ENCODE measurements at regions not wholly inside any gene's neighbourhood (a gene's known extent, or its start where the extent isn't known, plus 50 kb on each side); places are given as distances from the start of the nearest gene placed in this dataset.

- Mint-ChIP-seq H3K27ac (no peak overlapping the region), H3K4me1 (no peaks in the 10 kb centered on the region), H3K36me3 (peaks cover 8% of the 10 kb centered on the region), H3K9me3 (peaks cover 7% of the 10 kb centered on the region), H3K4me3 (no peak overlapping the region), H3K27me3 (no peaks in the 10 kb centered on the region)
Measured at GRCh38 chr2:172350839-172351479, 76.4 kb upstream of the ITGA6 start.

GRCh38 chr2:172351586-172351985, 75.8 kb upstream of the ITGA6 start:
- peaks cover 7% of the 10 kb centered on the region for H3K9me3 Mint-ChIP-seq

DNA sequence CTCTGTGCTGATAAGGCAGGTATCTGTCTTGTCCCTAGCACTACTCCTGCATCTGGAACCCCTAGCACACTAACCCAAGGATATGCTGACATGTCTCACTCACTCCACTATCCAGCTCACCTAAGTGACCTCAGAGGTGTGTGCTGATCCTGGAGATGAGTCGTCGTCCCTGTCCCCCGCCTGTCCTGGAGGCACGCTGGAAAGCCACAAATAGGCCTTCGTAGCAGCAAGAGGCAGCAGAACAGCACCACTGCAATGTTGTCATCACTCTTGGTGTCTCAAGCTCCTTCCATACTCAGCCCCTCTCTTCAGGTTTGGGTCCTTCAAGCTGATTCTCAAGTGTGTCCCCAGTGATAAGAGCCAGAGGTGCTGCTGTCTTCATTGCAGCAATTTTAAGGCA, 73.0 kb upstream of the ITGA6 start:
- H3K4me3 Mint-ChIP-seq: no peak overlapping the region
- H3K27me3 Mint-ChIP-seq: no peaks in the 10 kb centered on the region

More at GRCh38 chr2:172351586-172351985, 75.8 kb upstream of the ITGA6 start:
- Mint-ChIP-seq H3K36me3 (peaks cover 8% of the 10 kb centered on the region), H3K4me1 (no peaks in the 10 kb centered on the region), H3K4me3 (no peak overlapping the region), H3K27me3 (no peaks in the 10 kb centered on the region), H3K27ac (no peak overlapping the region)

GRCh38 chr2:172357442-172357841, 69.9 kb upstream of the ITGA6 start:
- Mint-ChIP-seq H3K9me3 (no peaks in the 10 kb centered on the region), H3K27ac (no peak overlapping the region), H3K36me3 (no peaks in the 10 kb centered on the region)

More for the DNA sequence above, 73.0 kb upstream of the ITGA6 start:
- Mint-ChIP-seq H3K9me3 (no peaks in the 10 kb centered on the region), H3K4me1 (peaks cover 16% of the 10 kb centered on the region), H3K27ac (no peak overlapping the region), H3K36me3 (peaks cover 2% of the 10 kb centered on the region)

GRCh38 chr2:172358691-172359556, 68.5 kb upstream of the ITGA6 start:
- Mint-ChIP-seq H3K36me3 (no peaks in the 10 kb centered on the region), H3K4me1 (peaks cover 16% of the 10 kb centered on the region), H3K27me3 (no peaks in the 10 kb centered on the region), H3K9me3 (no peaks in the 10 kb centered on the region), H3K4me3 (no peak overlapping the region), H3K27ac (no peak overlapping the region)

More at GRCh38 chr2:172357442-172357841, 69.9 kb upstream of the ITGA6 start:
- no peak overlapping the region for H3K4me3 Mint-ChIP-seq
- H3K4me1 Mint-ChIP-seq: peaks cover 16% of the 10 kb centered on the region
- no peaks in the 10 kb centered on the region for H3K27me3 Mint-ChIP-seq

- H3K4me1 Mint-ChIP-seq: peaks cover 16% of the 10 kb centered on the region
- H3K36me3 Mint-ChIP-seq: no peaks in the 10 kb centered on the region
- H3K4me3 Mint-ChIP-seq: no peak overlapping the region
- H3K27me3 Mint-ChIP-seq: no peaks in the 10 kb centered on the region
- H3K27ac Mint-ChIP-seq: no peak overlapping the region
- H3K9me3 Mint-ChIP-seq: no peaks in the 10 kb centered on the region
Measured at GRCh38 chr2:172361360-172361759, 66.0 kb upstream of the ITGA6 start.

- Mint-ChIP-seq H3K4me1 (peaks cover 14% of the 10 kb centered on the region), H3K36me3 (no peaks in the 10 kb centered on the region), H3K27ac (no peak overlapping the region), H3K4me3 (no peak overlapping the region), H3K9me3 (no peaks in the 10 kb centered on the region), H3K27me3 (no peaks in the 10 kb centered on the region)
Measured at GRCh38 chr2:172361840-172362239, 65.5 kb upstream of the ITGA6 start.

DNA sequence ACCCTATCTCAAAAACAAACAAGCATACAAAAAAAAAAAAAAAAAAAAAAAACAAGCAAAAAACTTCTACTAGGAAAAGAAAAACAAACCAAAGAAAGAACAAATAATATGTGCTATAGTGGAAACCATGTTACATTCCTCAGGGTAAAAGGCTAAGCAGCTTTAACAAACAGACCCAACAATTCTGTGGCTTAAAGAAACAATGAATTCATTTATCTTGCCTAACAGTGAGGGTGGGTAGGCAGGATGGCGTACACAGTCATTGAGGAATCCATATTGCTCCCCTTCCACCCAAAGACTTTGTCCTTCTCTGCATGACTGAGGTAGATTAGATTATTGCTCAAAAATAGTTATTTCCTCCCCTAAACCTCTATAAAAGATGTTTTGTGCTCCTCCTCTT, 63.1 kb upstream of the ITGA6 start:
- Mint-ChIP-seq H3K27me3 (no peaks in the 10 kb centered on the region), H3K27ac (no peak overlapping the region), H3K36me3 (no peaks in the 10 kb centered on the region), H3K4me1 (no peaks in the 10 kb centered on the region), H3K9me3 (no peaks in the 10 kb centered on the region), H3K4me3 (no peak overlapping the region)

DNA sequence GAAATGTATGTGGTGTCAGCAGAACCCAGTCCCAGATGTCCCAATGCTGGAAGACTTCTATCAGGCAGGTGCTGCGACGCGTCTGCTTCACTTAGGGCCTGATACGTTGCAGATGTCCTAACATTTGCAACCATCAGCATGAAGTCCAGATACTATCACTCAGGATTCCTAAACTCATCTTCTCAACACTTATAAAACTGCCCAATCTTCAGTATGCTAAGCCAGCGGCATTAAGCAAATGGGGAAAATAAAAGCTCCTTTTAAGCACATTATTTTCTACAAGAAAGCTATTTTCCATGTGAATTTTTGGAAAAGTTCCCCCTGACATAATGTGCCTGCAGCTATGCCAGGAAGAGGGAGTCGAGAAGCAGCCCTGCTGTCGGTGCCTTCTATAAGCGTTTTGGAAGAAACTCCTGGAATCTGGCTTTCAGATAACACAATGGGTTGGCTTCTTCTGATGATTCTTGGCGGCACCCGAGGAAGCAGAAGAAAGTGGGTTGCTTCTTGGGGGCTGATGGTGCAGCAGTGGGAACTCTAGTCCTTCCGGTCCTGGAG, 60.7 kb upstream of the ITGA6 start:
- H3K4me3 Mint-ChIP-seq: no peak overlapping the region

GRCh38 chr2:172370821-172371455, 56.4 kb upstream of the ITGA6 start:
- Mint-ChIP-seq H3K27ac (no peak overlapping the region), H3K4me3 (no peak overlapping the region), H3K9me3 (no peaks in the 10 kb centered on the region), H3K4me1 (no peaks in the 10 kb centered on the region), H3K36me3 (no peaks in the 10 kb centered on the region), H3K27me3 (no peaks in the 10 kb centered on the region)

More for the DNA sequence above, 60.7 kb upstream of the ITGA6 start:
- Mint-ChIP-seq H3K4me1 (no peaks in the 10 kb centered on the region), H3K36me3 (no peaks in the 10 kb centered on the region), H3K27ac (no peak overlapping the region), H3K27me3 (no peaks in the 10 kb centered on the region), H3K9me3 (no peaks in the 10 kb centered on the region)

- no peaks in the 10 kb centered on the region for H3K4me1 Mint-ChIP-seq
- H3K9me3 Mint-ChIP-seq: no peaks in the 10 kb centered on the region
- H3K4me3 Mint-ChIP-seq: no peak overlapping the region
- no peaks in the 10 kb centered on the region for H3K36me3 Mint-ChIP-seq
- H3K27me3 Mint-ChIP-seq: no peaks in the 10 kb centered on the region
- no peak overlapping the region for H3K27ac Mint-ChIP-seq
Measured at GRCh38 chr2:172372436-172372835, 55.0 kb upstream of the ITGA6 start.

DNA sequence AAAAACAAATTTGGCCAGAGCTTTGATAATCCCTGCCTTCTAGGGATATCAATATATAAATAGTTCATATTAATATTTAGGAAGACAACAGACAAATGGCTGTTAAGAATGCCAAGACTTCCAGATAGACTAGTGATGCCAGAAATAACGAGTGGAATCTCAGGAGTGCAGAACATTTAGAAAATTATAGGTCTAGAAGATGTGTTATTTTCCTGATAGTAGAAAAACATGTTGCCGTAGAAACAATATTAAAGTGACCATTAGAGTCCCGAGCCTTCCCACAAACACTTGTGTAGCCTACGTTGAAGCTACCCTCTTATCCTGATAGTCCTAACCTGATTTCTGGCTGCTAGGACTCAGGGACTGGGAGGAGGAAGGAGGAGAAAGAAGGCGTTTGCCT, 54.3 kb upstream of the ITGA6 start:
- Mint-ChIP-seq H3K27me3 (no peaks in the 10 kb centered on the region), H3K4me1 (no peaks in the 10 kb centered on the region), H3K9me3 (no peaks in the 10 kb centered on the region), H3K36me3 (no peaks in the 10 kb centered on the region), H3K4me3 (no peak overlapping the region), H3K27ac (no peak overlapping the region)

DNA sequence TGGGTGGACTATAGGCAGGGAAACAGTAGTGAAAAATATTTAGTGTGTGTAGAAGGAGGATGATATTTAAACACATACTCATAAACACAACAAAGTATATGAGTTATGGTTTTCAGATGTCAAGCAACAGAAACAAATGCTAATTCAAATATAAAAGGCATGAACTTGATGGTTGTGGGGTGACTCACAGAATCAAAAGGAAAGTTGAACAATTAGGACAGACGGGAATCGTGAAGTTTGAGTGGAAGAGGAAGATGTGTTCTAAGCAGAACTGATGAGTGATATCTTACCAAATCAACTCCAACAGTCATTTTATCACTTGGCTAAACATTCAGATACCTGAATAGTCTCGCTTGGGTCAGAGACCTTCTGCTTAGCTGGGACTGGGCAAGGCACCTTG, 53.6 kb upstream of the ITGA6 start:
- Mint-ChIP-seq H3K36me3 (no peaks in the 10 kb centered on the region), H3K9me3 (no peaks in the 10 kb centered on the region), H3K27me3 (no peaks in the 10 kb centered on the region), H3K4me1 (no peaks in the 10 kb centered on the region), H3K4me3 (no peak overlapping the region), H3K27ac (no peak overlapping the region)

DNA sequence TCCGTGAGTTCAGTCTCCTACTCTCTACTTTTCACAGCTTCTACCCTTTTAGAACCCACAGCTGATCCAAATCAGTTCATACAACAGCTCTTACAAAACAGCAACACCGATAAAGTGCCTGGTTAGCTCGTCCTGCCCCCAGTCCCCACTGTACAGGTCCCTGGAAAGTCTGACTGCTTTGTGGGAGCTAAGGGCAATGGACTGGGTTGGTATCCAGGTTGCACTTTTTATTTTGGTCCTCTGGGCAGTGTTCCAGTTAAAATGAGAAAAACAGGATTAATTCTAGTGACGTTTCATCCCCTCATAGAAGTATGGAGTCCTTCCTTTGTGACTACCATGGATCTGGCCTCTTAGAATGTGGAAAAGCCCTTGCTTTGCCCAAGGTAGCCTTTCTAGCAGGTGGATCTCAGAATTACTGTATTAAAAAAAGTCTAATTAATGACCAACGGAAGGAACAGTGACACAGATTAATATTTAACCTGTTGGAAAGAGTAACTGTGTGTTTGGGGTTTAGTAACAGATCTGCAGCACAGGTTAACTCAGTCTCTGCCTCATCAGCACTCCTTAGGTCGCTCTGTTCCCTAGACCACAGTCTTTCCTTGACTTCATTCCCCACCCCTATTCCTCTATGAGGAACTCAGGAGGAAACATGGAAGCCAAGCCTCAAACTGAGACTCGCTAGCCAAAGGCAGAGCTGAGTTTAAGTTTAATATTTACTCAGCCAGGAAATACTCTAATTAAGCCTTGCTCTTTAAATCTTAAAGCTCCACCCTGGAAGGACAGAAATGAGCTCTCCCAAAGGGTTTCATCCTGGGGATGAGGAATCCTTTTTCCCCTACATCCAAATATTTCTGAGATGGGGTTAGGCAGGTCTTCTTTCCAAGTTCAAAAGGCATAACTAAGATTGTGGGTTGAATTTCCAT, 52.8 kb upstream of the ITGA6 start:
- no peaks in the 10 kb centered on the region for H3K9me3 Mint-ChIP-seq
- no peak overlapping the region for H3K27ac Mint-ChIP-seq
- H3K36me3 Mint-ChIP-seq: no peaks in the 10 kb centered on the region
- H3K4me1 Mint-ChIP-seq: no peaks in the 10 kb centered on the region
- no peak overlapping the region for H3K4me3 Mint-ChIP-seq
- peaks cover 1% of the 10 kb centered on the region for H3K27me3 Mint-ChIP-seq

DNA sequence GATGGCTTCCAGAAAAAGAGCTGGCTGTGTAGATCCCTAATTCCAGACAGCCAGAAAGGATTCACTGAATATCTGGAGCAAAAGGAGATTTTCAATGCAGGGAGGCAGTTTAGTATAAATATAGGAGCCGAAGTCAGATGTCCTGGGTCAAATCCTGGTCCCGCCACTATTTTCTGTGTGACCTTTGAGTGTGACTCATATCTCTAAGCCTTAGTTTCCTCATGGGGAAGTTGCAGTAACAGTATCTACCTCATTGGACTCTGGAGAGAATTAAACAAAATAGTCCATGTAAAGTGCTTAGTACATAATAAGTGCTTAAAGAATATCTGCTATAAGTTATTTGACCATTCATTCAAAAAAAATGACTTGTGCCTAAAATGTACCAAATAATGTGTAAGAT, 52.1 kb upstream of the ITGA6 start:
- H3K4me3 Mint-ChIP-seq: no peak overlapping the region
- H3K4me1 Mint-ChIP-seq: no peaks in the 10 kb centered on the region
- no peak overlapping the region for H3K27ac Mint-ChIP-seq
- H3K36me3 Mint-ChIP-seq: no peaks in the 10 kb centered on the region
- H3K27me3 Mint-ChIP-seq: peaks cover 1% of the 10 kb centered on the region
- no peaks in the 10 kb centered on the region for H3K9me3 Mint-ChIP-seq

Data from activated naive CD4-positive, alpha-beta T cell treated with anti-CD3 and anti-CD28 coated beads, Interleukin-2, amount 50 U/mL, for 24 hours (primary cell).